ENCODE measurements at regions not wholly inside any gene's neighbourhood (a gene's known extent, or its start where the extent isn't known, plus 50 kb on each side); places are given as distances from the start of the nearest gene placed in this dataset.

DNA sequence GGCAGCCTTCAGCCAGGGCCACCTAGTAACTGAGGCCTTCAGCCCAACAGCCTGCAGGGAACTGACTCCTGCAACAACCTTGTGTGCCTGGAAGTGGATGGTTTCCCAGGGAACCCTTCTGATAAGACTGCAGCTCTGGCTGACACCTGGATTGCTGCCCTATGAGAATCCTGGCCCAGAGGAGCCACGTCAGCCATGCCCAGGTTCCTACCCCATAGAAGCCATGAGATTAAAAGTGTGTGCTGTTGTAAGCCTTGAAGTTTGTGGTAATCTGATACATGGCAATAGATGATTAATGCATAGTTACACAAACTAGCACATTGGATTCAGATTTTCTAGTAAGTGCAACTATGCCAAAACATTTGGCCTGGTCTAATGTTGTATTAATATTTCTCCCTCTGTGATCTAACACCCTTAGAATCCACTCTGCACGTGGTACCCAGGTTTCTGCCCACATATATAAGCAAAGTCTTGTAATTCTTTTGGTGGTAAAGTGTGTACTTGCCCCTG, 64.8 kb upstream of the BEGAIN start:
- no peak overlapping the region for H3K4me2 ChIP-seq (ENCODE audit: control insufficient read depth, insufficient read depth)
- in situ Hi-C loops (cut with MboI), result no loop called here
- H3K4me3 ChIP-seq, result no peak overlapping the region
- DNase-seq (ENCODE audit: low read depth, low spot score) (no peak), FAIRE-seq (no peak), ATAC-seq (no peak)
- H3K9me3 ChIP-seq (replicated peaks; ENCODE audit: control insufficient read depth, insufficient read depth, low read length), result no peaks in the 10 kb centered on the region
- no peaks in the 10 kb centered on the region for H3K79me2 ChIP-seq (ENCODE audit: control insufficient read depth, insufficient read depth, low read length)
- peaks cover 8% of the 10 kb centered on the region; the same call in 1 of the 2 replicates for H3K4me1 ChIP-seq (ENCODE audit: control insufficient read depth, insufficient read depth, low read length)
- H3K27me3 ChIP-seq (replicated peaks in 1 of 2; ENCODE audit: control insufficient read depth in 2 of 2, insufficient read depth in 2 of 2, low read length in 1 of 2), result no peaks in the 10 kb centered on the region; a peak in 2 of 4 replicates
- BruUV-seq (replicated peaks), result no TSS peak
- ChIA-PET CTCF (interaction anchor here (1.0 to 5.0 kb wide), 8 partner anchors 127 to 277 kb away, joined by 3 to 85 read pairs (median 6); a partner anchor contains a TSS), SMC1A (ENCODE audit: uncharacterized antibody, unreplicated experiment) (interaction anchor here (1.1 to 1.9 kb wide), 2 partner anchors 25 to 268 kb away, joined by 3 to 20 read pairs; no protein-coding TSS in a partner anchor), POLR2A (no interaction called here), RAD21 (ENCODE audit: unreplicated experiment) (interaction anchor here (3.4 kb wide), 1 partner anchor 268 kb away, joined by 31 read pairs; no protein-coding TSS in a partner anchor)
- WGBS (ENCODE audit: insufficient coverage, insufficient replicate concordance, low lambda C conversion rate, missing lambda C conversion rate), result 3% methylated on average over 2 of the region's 2 CpGs
- no peak overlapping the region for H3K9ac ChIP-seq (ENCODE audit: control insufficient read depth, insufficient read depth, low read length)
- no peak overlapping the region for H3K27ac ChIP-seq (ENCODE audit: control insufficient read depth, insufficient read depth)
- TF ChIP-seq SUPT20H (IDR thresholded peaks at IDR 0.05; ENCODE audit: borderline replicate concordance, control insufficient read depth, low read depth, low read length), result no peak
- no peak for TF ChIP-seq CREB1 (IDR thresholded peaks at IDR 0.05; ENCODE audit: low read depth)
- TF ChIP-seq POLR2A (IDR thresholded peaks at IDR 0.05; ENCODE audit: low read depth, low read length), result no peak
- no peak for TF ChIP-seq CHD1 (IDR thresholded peaks at IDR 0.05; ENCODE audit: low read depth, low read length)
- TF ChIP-seq GATAD2B (conservative IDR thresholded peaks at IDR 0.05; ENCODE audit: low read depth), result no peak
- no peak for TF ChIP-seq TAF1 (IDR thresholded peaks at IDR 0.05; ENCODE audit: borderline replicate concordance, low read depth, low read length)
- TF ChIP-seq ETV6 (conservative IDR thresholded peaks at IDR 0.05 in 1 of 2, IDR thresholded peaks at IDR 0.05 in 1 of 2; ENCODE audit: borderline replicate concordance in 1 of 2, low read depth in 1 of 2), result no peak
- no peak for TF ChIP-seq STAT1 (conservative IDR thresholded peaks at IDR 0.05)
- TF ChIP-seq SMAD5 (IDR thresholded peaks at IDR 0.05; ENCODE audit: low read depth), result no peak
- no peak for TF ChIP-seq TCF3 (IDR thresholded peaks at IDR 0.05; ENCODE audit: borderline replicate concordance, insufficient read depth, low read depth, low read length)
- no peak for TF ChIP-seq ZNF622 (IDR thresholded peaks at IDR 0.05)
- no peak for TF ChIP-seq CHD2 (IDR thresholded peaks at IDR 0.05; ENCODE audit: borderline replicate concordance, low read depth, low read length)
- TF ChIP-seq JUND (IDR thresholded peaks at IDR 0.05; ENCODE audit: low read depth, low read length), result no peak
- no peak for TF ChIP-seq HDAC6 (IDR thresholded peaks at IDR 0.05; ENCODE audit: unreplicated experiment)
- TF ChIP-seq ZBED1 (IDR thresholded peaks at IDR 0.05; ENCODE audit: borderline replicate concordance), result no peak
- TF ChIP-seq ZNF217 (IDR thresholded peaks at IDR 0.05), result no peak
- no peak for TF ChIP-seq ESRRA (IDR thresholded peaks at IDR 0.05; ENCODE audit: low read length)
- no peak for TF ChIP-seq PAX5 (IDR thresholded peaks at IDR 0.05; ENCODE audit: borderline replicate concordance, low read depth, low read length)
- TF ChIP-seq HDAC2 (IDR thresholded peaks at IDR 0.05), result no peak
- no peak for TF ChIP-seq RAD21 (IDR thresholded peaks at IDR 0.05; ENCODE audit: insufficient read depth, low read depth, low read length)
- H2AFZ ChIP-seq (ENCODE audit: control insufficient read depth, low read depth, low read length), result no peak overlapping the region
- no peaks in the 10 kb centered on the region for H3K36me3 ChIP-seq (ENCODE audit: control insufficient read depth in 2 of 2, insufficient read depth in 2 of 2, low read length in 1 of 2)
- intact Hi-C loops (cut with micrococcal nuclease; ENCODE audit: unreplicated experiment), result no loop called here
- H4K20me1 ChIP-seq (ENCODE audit: control insufficient read depth, insufficient read depth), result no peaks in the 10 kb centered on the region
